SK-N-SH (cell line): ENCODE measurements at regions not wholly inside any gene's neighbourhood (a gene's known extent, or its start where the extent isn't known, plus 50 kb on each side); places are given as distances from the start of the nearest gene placed in this dataset.

Experiments
- CTCF ChIA-PET: fragments of 300-600, 350-600 bp; formaldehyde crosslinking; extraction: SDS; loops from one replicate; lab custom pipeline; 2021; lab: Yijun Ruan, JAX
- POLR2A ChIA-PET: fragments of 350-600 bp; sonication (Branson Sonifier 250); formaldehyde crosslinking; extraction: SDS; loops from one replicate; lab custom pipeline; 2020; ENCODE audit warnings: antibody characterized with exemption, inconsistent platforms; lab: Yijun Ruan, JAX
- DNase-seq: peaks from one replicate; pipeline ENCODE4 v3.0.0; 2012
- H2AFZ ChIP-seq: fragments of 200-600 bp; sonication (generic); 2 replicates; pipeline ENCODE4 v1.8.1; 2016; ENCODE audit warnings: antibody characterized with exemption, mild to moderate bottlenecking, low read depth
- H3F3A ChIP-seq: fragments of 200-600 bp; sonication (generic); replicated peaks from 2 replicates; pipeline ENCODE3; 2016; ENCODE audit warnings: antibody characterized with exemption, mild to moderate bottlenecking; ENCODE audit not compliant: insufficient read depth
- H3K27ac ChIP-seq, 2 experiments: fragments of 200-500 bp in 1 of 2; fragments of 200-600 bp in 1 of 2; sonication (Bioruptor generic) in 1 of 2; sonication (generic), shearing (Covaris generic) in 1 of 2; 2 replicates each; pipeline versions ENCODE4 v1.5.1 to v1.6.1; 2014 to 2016; ENCODE audit warnings: low read depth in 2 of 2, inconsistent platforms in 1 of 2, low read length in 1 of 2, mild to moderate bottlenecking in 1 of 2, mixed read lengths in 1 of 2
- H3K27me3 ChIP-seq: fragments of 200-600 bp; sonication (generic), shearing (Covaris generic); 2 replicates; pipeline ENCODE4 v1.6.1; 2016; ENCODE audit warnings: mixed run types; ENCODE audit not compliant: insufficient read depth
- H3K36me3 ChIP-seq, 2 experiments: fragments of 200-500 bp in 1 of 2; fragments of 200-600 bp in 1 of 2; sonication (Bioruptor generic) in 1 of 2; sonication (generic) in 1 of 2; replicated peaks in 1 of 2; 2 replicates each; pipeline versions ENCODE3 to v1.5.1; 2014 to 2016; ENCODE audit warnings: low read length in 1 of 2, mild to moderate bottlenecking in 1 of 2; ENCODE audit not compliant: insufficient read depth in 2 of 2, control insufficient read depth in 1 of 2
- H3K4me1 ChIP-seq, 2 experiments: fragments of 200-500 bp in 1 of 2; fragments of 200-600 bp in 1 of 2; sonication (Bioruptor generic) in 1 of 2; sonication (generic), shearing (Covaris generic) in 1 of 2; 2 replicates each; pipeline versions ENCODE4 v1.5.1 to v1.6.1; 2014 to 2016; ENCODE audit warnings: low read depth in 1 of 2, low read length in 1 of 2, mixed run types in 1 of 2; ENCODE audit not compliant: insufficient read depth in 2 of 2, control insufficient read depth in 1 of 2
- H3K4me2 ChIP-seq: fragments of 200-600 bp; sonication (generic), shearing (Covaris generic); 2 replicates; pipeline ENCODE4 v1.6.1; 2017; ENCODE audit warnings: mixed run types
- H3K4me3 ChIP-seq, 2 experiments: fragments of 200-500 bp in 1 of 2; fragments of 200-600 bp in 1 of 2; sonication (Bioruptor generic) in 1 of 2; sonication (generic), shearing (Covaris generic) in 1 of 2; 2 replicates each; pipeline versions ENCODE4 v1.5.1 to v1.8.1; 2014 to 2016; ENCODE audit warnings: low read depth in 2 of 2, inconsistent platforms in 1 of 2, low read length in 1 of 2, mild to moderate bottlenecking in 1 of 2, mixed read lengths in 1 of 2, moderate library complexity in 1 of 2
- H3K79me2 ChIP-seq: fragments of 200-600 bp; sonication (generic); 2 replicates; pipeline ENCODE4 v1.8.1; 2017; ENCODE audit warnings: mild to moderate bottlenecking; ENCODE audit not compliant: insufficient read depth
- H3K9ac ChIP-seq: fragments of 200-600 bp; sonication (generic); 2 replicates; pipeline ENCODE4 v1.6.1; 2017; ENCODE audit warnings: mixed run types
- H3K9me2 ChIP-seq: fragments of 200-600 bp; sonication (generic); 2 replicates; pipeline ENCODE4 v1.6.1; 2017; ENCODE audit warnings: mixed run types
- H3K9me3 ChIP-seq: fragments of 200-600 bp; sonication (generic); 2 replicates; pipeline ENCODE4 v1.6.1; 2017; ENCODE audit warnings: mixed run types, mild to moderate bottlenecking, moderate library complexity
- H4K20me1 ChIP-seq: fragments of 200-600 bp; sonication (generic); 2 replicates; pipeline ENCODE4 v1.6.1; 2017; ENCODE audit warnings: mild to moderate bottlenecking, mixed run types; ENCODE audit not compliant: insufficient read depth
- CHD2 ChIP-seq: fragments of 150-350 bp; IDR thresholded peaks from 2 replicates; pipeline ENCODE4 v1.6.1; 2018; ENCODE audit warnings: low read length; ENCODE audit not compliant: partially characterized antibody
- CTCF ChIP-seq: fragments of 200-600 bp; sonication (generic); IDR thresholded peaks from 2 replicates; pipeline ENCODE4 v1.6.1; 2017; ENCODE audit warnings: antibody characterized with exemption, mild to moderate bottlenecking, moderate library complexity
- EP300 ChIP-seq, 2 experiments: IDR thresholded peaks; 2 replicates each; pipeline versions ENCODE4 v1.4.0 to v1.6.1; 2012; ENCODE audit warnings: borderline replicate concordance in 1 of 2, low read depth in 1 of 2, low read length in 1 of 2
- EZH2phosphoT487 ChIP-seq: fragments of 200-600 bp; sonication (generic); IDR thresholded peaks from 2 replicates; pipeline ENCODE4 v1.6.1; 2017; ENCODE audit warnings: low read depth, mixed run types, mild to moderate bottlenecking, antibody characterized with exemption, moderate library complexity, borderline replicate concordance
- FOSL2 ChIP-seq: IDR thresholded peaks from 2 replicates; pipeline ENCODE4 v1.4.0; 2012; ENCODE audit warnings: low read depth, mild to moderate bottlenecking, moderate library complexity, borderline replicate concordance
- FOXJ3 ChIP-seq: sonication (generic); formaldehyde crosslinking; IDR thresholded peaks from 2 replicates; pipeline ENCODE4 v1.5.1; 2020; ENCODE audit warnings: mild to moderate bottlenecking, missing genetic modification reagents
- FOXM1 ChIP-seq: IDR thresholded peaks from 2 replicates; pipeline ENCODE4 v1.4.0; 2012; ENCODE audit warnings: low read depth, mild to moderate bottlenecking
- GATA2 ChIP-seq: sonication (generic); formaldehyde crosslinking; IDR thresholded peaks from 2 replicates; pipeline ENCODE4 v1.5.0; 2020; ENCODE audit warnings: mild to moderate bottlenecking, missing genetic modification reagents
- IRF3 ChIP-seq: fragments of 150-350 bp; IDR thresholded peaks from 2 replicates; pipeline ENCODE4 v1.6.1; 2016; ENCODE audit warnings: mild to moderate bottlenecking, low read depth, low read length
- MAX ChIP-seq: IDR thresholded peaks from 2 replicates; pipeline ENCODE4 v1.4.0; 2012; ENCODE audit warnings: low read depth
- MXI1 ChIP-seq: IDR thresholded peaks from 2 replicates; pipeline ENCODE4 v1.6.1; 2012; ENCODE audit warnings: mild to moderate bottlenecking, low read depth, low read length, improper control_type of control experiment
- NFIC ChIP-seq: IDR thresholded peaks from 2 replicates; pipeline ENCODE4 v1.4.0; 2012; ENCODE audit warnings: borderline replicate concordance
- NRF1 ChIP-seq: IDR thresholded peaks from 2 replicates; pipeline ENCODE4 v1.6.1; 2012; ENCODE audit warnings: low read depth, mild to moderate bottlenecking, low read length
- PBX3 ChIP-seq: IDR thresholded peaks from 2 replicates; pipeline ENCODE4; 2012
- RCOR1 ChIP-seq: fragments of 150-350 bp; IDR thresholded peaks from 2 replicates; pipeline ENCODE4 v1.6.1; 2017; ENCODE audit warnings: antibody characterized with exemption, low read length
- RFX5 ChIP-seq: IDR thresholded peaks from 2 replicates; pipeline ENCODE4 v1.6.1; 2012; ENCODE audit warnings: mild to moderate bottlenecking, improper control_type of control experiment, low read length
- SIN3A ChIP-seq: IDR thresholded peaks from 2 replicates; pipeline ENCODE4 v1.6.1; 2012; ENCODE audit warnings: low read depth, mild to moderate bottlenecking, low read length, moderate library complexity, borderline replicate concordance
- SMC3 ChIP-seq: IDR thresholded peaks from 2 replicates; pipeline ENCODE4 v1.6.1; 2012; ENCODE audit warnings: low read depth, low read length, improper control_type of control experiment
- TCF12 ChIP-seq: IDR thresholded peaks from 2 replicates; pipeline ENCODE4 v1.4.0; 2012
- YY1 ChIP-seq: IDR thresholded peaks from 2 replicates; pipeline ENCODE4 v1.4.0; 2012; ENCODE audit warnings: low read depth, mild to moderate bottlenecking
- WGBS: methylation state at CpG from one replicate; pipeline ENCODE4 v1.1.6; 2017; ENCODE audit warnings: low lambda C conversion rate; 5-methylcytosine and 5-hydroxymethylcytosine counted together

GRCh38 chr5:37891832-37892231 is 52.0 kb upstream of the GDNF start:
- Histone ChIP-seq H3K4me1 (peaks cover 0 to 8% of the 10 kb centered on the region in 2 experiments; a peak in 1 of 4 replicates), H3K9ac (no peak overlapping the region), H3F3A (no peaks in the 10 kb centered on the region), H3K27ac (no peak overlapping the region), H3K36me3 (no peaks in the 10 kb centered on the region), H3K9me3 (no peaks in the 10 kb centered on the region), H3K4me3 (no peak overlapping the region), H4K20me1 (no peaks in the 10 kb centered on the region), H3K9me2 (no peaks in the 10 kb centered on the region), H2AFZ (no peak overlapping the region), H3K4me2 (no peak overlapping the region), H3K79me2 (no peaks in the 10 kb centered on the region), H3K27me3 (no peaks in the 10 kb centered on the region)
- WGBS: 35% methylated on average over 1 of the region's 1 CpG
- ChIA-PET POLR2A (no interaction called here), CTCF (no interaction called here)
- no peak for TF ChIP-seq EP300 (IDR thresholded peaks at IDR 0.05; ENCODE audit: borderline replicate concordance in 1 of 2, low read depth in 1 of 2, low read length in 1 of 2)
- TF ChIP-seq GATA2: no peak
- TF ChIP-seq CHD2: no peak
- no peak for TF ChIP-seq RFX5
- no peak for TF ChIP-seq MXI1
- TF ChIP-seq FOSL2: no peak
- TF ChIP-seq SMC3: no peak
- no peak for TF ChIP-seq PBX3
- TF ChIP-seq FOXM1: no peak
- TF ChIP-seq EZH2phosphoT487: no peak
- TF ChIP-seq MAX: no peak
- no peak for TF ChIP-seq NFIC
- no peak for TF ChIP-seq SIN3A
- TF ChIP-seq YY1: no peak
- no peak for TF ChIP-seq TCF12
- TF ChIP-seq FOXJ3 (CRISPR knock-in tag): no peak
- TF ChIP-seq IRF3: no peak
- no peak for TF ChIP-seq CTCF
- no peak for TF ChIP-seq NRF1
- TF ChIP-seq RCOR1: no peak
- no peak for DNase-seq
